Spleen (tissue), 11 donors: ENCODE measurements at regions not wholly inside any gene's neighbourhood (a gene's known extent, or its start where the extent isn't known, plus 50 kb on each side); places are given as distances from the start of the nearest gene placed in this dataset.

ENCODE experiments used
- DNase-seq: peaks from one replicate; pipeline ENCODE4 v3.0.0-alpha.2; 2020
- H3K27ac ChIP-seq, 8 donors: fragments of 200-600 bp; sonication (generic) in 7 of 8; 1 replicate in 4 of 8; 2 replicates in 4 of 8; pipeline versions ENCODE4 v1.5.0 to v1.8.0; 2016 to 2021; ENCODE audit warnings: inconsistent platforms in 4 of 8, mild to moderate bottlenecking in 4 of 8, moderate library complexity in 1 of 8
- H3K27me3 ChIP-seq, 7 donors: fragments of 200-600 bp; sonication (generic) in 6 of 7; replicated peaks in 1 of 7; 1 replicate in 4 of 7; 2 replicates in 3 of 7; pipeline versions ENCODE4 v1.5.0 to v1.8.0; 2016 to 2021; ENCODE audit warnings: inconsistent platforms in 3 of 7, mild to moderate bottlenecking in 1 of 7
- H3K36me3 ChIP-seq, 6 donors: fragments of 200-600 bp; sonication (generic) in 5 of 6; 1 replicate in 4 of 6; 2 replicates in 2 of 6; pipeline versions ENCODE4 v1.5.0 to v1.8.0; 2016 to 2021; ENCODE audit warnings: inconsistent platforms in 2 of 6
- H3K4me1 ChIP-seq, 6 donors: fragments of 200-600 bp; sonication (generic) in 5 of 6; 1 replicate in 3 of 6; 2 replicates in 3 of 6; pipeline versions ENCODE4 v1.5.0 to v1.8.0; 2016 to 2021; ENCODE audit warnings: inconsistent platforms in 3 of 6
- H3K4me3 ChIP-seq, 8 donors: fragments of 200-600 bp; sonication (generic) in 7 of 8; 1 replicate in 4 of 8; 2 replicates in 4 of 8; pipeline versions ENCODE4 v1.5.0 to v1.8.0; 2016 to 2021; ENCODE audit warnings: inconsistent platforms in 4 of 8, mild to moderate bottlenecking in 4 of 8, moderate library complexity in 2 of 8
- H3K9me3 ChIP-seq, 8 donors: fragments of 200-600 bp; sonication (generic) in 7 of 8; 1 replicate in 4 of 8; 2 replicates in 4 of 8; pipeline versions ENCODE4 v1.5.0 to v1.8.0; 2016 to 2021; ENCODE audit warnings: inconsistent platforms in 4 of 8
- POLR2A ChIP-seq, 3 donors: fragments of 450-650 bp; IDR thresholded peaks; one replicate each; pipeline ENCODE4 v1.5.1; 2017; ENCODE audit warnings: antibody characterized with exemption in 3 of 3, mild to moderate bottlenecking in 1 of 3
- POLR2AphosphoS5 ChIP-seq, 3 donors: sonication (generic); formaldehyde crosslinking; IDR thresholded peaks; one replicate each; pipeline ENCODE4 v1.5.1; 2017; ENCODE audit warnings: antibody characterized with exemption in 3 of 3
- WGBS, 5 donors: extraction: QIAGEN DNeasy Blood & Tissue Kit in 3 of 5; methylation state at CpG; one replicate each; pipeline versions ENCODE4 v1.1.5 to v1.1.7; 2013 to 2018; 5-methylcytosine and 5-hydroxymethylcytosine counted together
- intact Hi-C: fragments of 100-400 bp; cut with DNase I; formaldehyde crosslinking; loops from one replicate; pipeline ENCODE4 v1.15.0; 2023; ENCODE audit warnings: low total_unique reads
- TF ChIP-seq, protein P1 (sequence below), 11 experiments: fragments of 200-600 bp in 7 of 11; fragments of 450-650 bp in 4 of 11; sonication (generic) in 4 of 11; IDR thresholded peaks in 8 of 11; conservative IDR thresholded peaks in 3 of 11; 1 replicate in 7 of 11; 2 replicates in 4 of 11; pipeline versions ENCODE4 v1.4.0 to v1.8.0; 2016 to 2021; ENCODE audit warnings: antibody characterized with exemption in 11 of 11, inconsistent platforms in 4 of 11, mild to moderate bottlenecking in 1 of 11
- donor health status: healthy with polysubstance abuse.
- donor health status: DM: no; HTN: no; CAD: no; lungs with moderate emphysema.
- donor health status: DM: no; HTN: no; CAD: no.
- donor health status: Bipolar disorder and iron deficiency.
- donor health status: healthy.
- donor health status: DM: no; HTN: no; CAD: no.
- donor health status: DM: yes; HTN: yes; CAD: no.

- TF ChIP-seq, protein P1, sequence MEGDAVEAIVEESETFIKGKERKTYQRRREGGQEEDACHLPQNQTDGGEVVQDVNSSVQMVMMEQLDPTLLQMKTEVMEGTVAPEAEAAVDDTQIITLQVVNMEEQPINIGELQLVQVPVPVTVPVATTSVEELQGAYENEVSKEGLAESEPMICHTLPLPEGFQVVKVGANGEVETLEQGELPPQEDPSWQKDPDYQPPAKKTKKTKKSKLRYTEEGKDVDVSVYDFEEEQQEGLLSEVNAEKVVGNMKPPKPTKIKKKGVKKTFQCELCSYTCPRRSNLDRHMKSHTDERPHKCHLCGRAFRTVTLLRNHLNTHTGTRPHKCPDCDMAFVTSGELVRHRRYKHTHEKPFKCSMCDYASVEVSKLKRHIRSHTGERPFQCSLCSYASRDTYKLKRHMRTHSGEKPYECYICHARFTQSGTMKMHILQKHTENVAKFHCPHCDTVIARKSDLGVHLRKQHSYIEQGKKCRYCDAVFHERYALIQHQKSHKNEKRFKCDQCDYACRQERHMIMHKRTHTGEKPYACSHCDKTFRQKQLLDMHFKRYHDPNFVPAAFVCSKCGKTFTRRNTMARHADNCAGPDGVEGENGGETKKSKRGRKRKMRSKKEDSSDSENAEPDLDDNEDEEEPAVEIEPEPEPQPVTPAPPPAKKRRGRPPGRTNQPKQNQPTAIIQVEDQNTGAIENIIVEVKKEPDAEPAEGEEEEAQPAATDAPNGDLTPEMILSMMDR (IDR thresholded peaks at IDR 0.05 in 8 of 11, conservative IDR thresholded peaks at IDR 0.05 in 3 of 11), result no peak
- TF ChIP-seq POLR2A (IDR thresholded peaks at IDR 0.05) (no peak), POLR2AphosphoS5 (IDR thresholded peaks at IDR 0.05) (no peak)
- intact Hi-C loops, result no loop called here
- DNase-seq, result no peak
- H3K4me1 ChIP-seq, result no peaks in the 10 kb centered on the region
- no peak overlapping the region for H3K4me3 ChIP-seq
- no peaks in the 10 kb centered on the region for H3K36me3 ChIP-seq
- H3K27ac ChIP-seq, result no peak overlapping the region
- H3K27me3 ChIP-seq, result no peaks in the 10 kb centered on the region
- 54 to 67% (median 62%) methylated on average over 5 of the region's 5 CpGs for WGBS, 5 donors
- peaks cover 0 to 14% (median 2%) of the 10 kb centered on the region in 8 donors for H3K9me3 ChIP-seq
These were observed 294.2 kb upstream of the CYLC2 start for GRCh38 chr9:102700936-102701335.

GRCh38 chr9:102669220-102669619 is 325.9 kb upstream of the CYLC2 start:
- Histone ChIP-seq H3K36me3 (no peaks in the 10 kb centered on the region), H3K27ac (no peak overlapping the region), H3K4me1 (no peaks in the 10 kb centered on the region), H3K4me3 (no peak overlapping the region), H3K9me3 (peaks cover 0 to 19% (median 0%) of the 10 kb centered on the region in 8 donors), H3K27me3 (no peaks in the 10 kb centered on the region)
- TF ChIP-seq POLR2A (IDR thresholded peaks at IDR 0.05) (no peak), POLR2AphosphoS5 (IDR thresholded peaks at IDR 0.05) (no peak)
- TF ChIP-seq, protein P1 (IDR thresholded peaks at IDR 0.05 in 8 of 11, conservative IDR thresholded peaks at IDR 0.05 in 3 of 11), result no peak
- intact Hi-C loops, result no loop called here
- no peak for DNase-seq
- WGBS, 5 donors, result 67 to 78% (median 72%) methylated on average over 3 of the region's 3 CpGs

- Histone ChIP-seq H3K4me3 (no peak overlapping the region), H3K27ac (no peak overlapping the region), H3K36me3 (no peaks in the 10 kb centered on the region), H3K9me3 (peaks cover 0 to 4% (median 0%) of the 10 kb centered on the region in 8 donors), H3K27me3 (no peaks in the 10 kb centered on the region), H3K4me1 (no peaks in the 10 kb centered on the region)
- DNase-seq, result no peak
- intact Hi-C loops, result no loop called here
- no peak for TF ChIP-seq POLR2AphosphoS5 (IDR thresholded peaks at IDR 0.05)
- TF ChIP-seq, protein P1 (IDR thresholded peaks at IDR 0.05 in 8 of 11, conservative IDR thresholded peaks at IDR 0.05 in 3 of 11), result no peak
- no peak for TF ChIP-seq POLR2A (IDR thresholded peaks at IDR 0.05)
- WGBS, 5 donors, result 78 to 88% (median 83%) methylated on average over 5 of the region's 5 CpGs
These were observed 342.7 kb upstream of the CYLC2 start for GRCh38 chr9:102652471-102652870.

- Histone ChIP-seq H3K27ac (no peak overlapping the region), H3K4me3 (no peak overlapping the region), H3K36me3 (no peaks in the 10 kb centered on the region), H3K4me1 (no peaks in the 10 kb centered on the region), H3K27me3 (no peaks in the 10 kb centered on the region), H3K9me3 (peaks cover 0 to 4% (median 0%) of the 10 kb centered on the region in 8 donors)
- WGBS, 5 donors, result 60 to 78% (median 75%) methylated on average over 2 of the region's 2 CpGs
- intact Hi-C loops, result no loop called here
- TF ChIP-seq, protein P1 (IDR thresholded peaks at IDR 0.05 in 8 of 11, conservative IDR thresholded peaks at IDR 0.05 in 3 of 11), result no peak
- TF ChIP-seq POLR2A (IDR thresholded peaks at IDR 0.05), result no peak
- no peak for TF ChIP-seq POLR2AphosphoS5 (IDR thresholded peaks at IDR 0.05)
- DNase-seq, result no peak
These were observed 344.2 kb upstream of the CYLC2 start for GRCh38 chr9:102650896-102651295.
